K562 (cell line): ENCODE measurements at regions not wholly inside any gene's neighbourhood (a gene's known extent, or its start where the extent isn't known, plus 50 kb on each side); places are given as distances from the start of the nearest gene placed in this dataset.

Experiments
- CHD4 ChIP-seq: fragments of 200-600 bp; sonication (generic); IDR thresholded peaks from 3 replicates; pipeline ENCODE4 v1.6.1; 2012; ENCODE audit warnings: low read depth, mild to moderate bottlenecking, mixed read lengths, low read length, inconsistent platforms; ENCODE audit not compliant: insufficient read depth, insufficient replicate concordance, poor library complexity, severe bottlenecking
- ERF ChIP-seq: fragments of 450-650 bp; formaldehyde crosslinking; IDR thresholded peaks from 2 replicates; pipeline ENCODE4 v1.4.0; 2020; ENCODE audit warnings: mild to moderate bottlenecking, mixed read lengths
- FOXA1 ChIP-seq: fragments of 450-650 bp; IDR thresholded peaks from 2 replicates; pipeline ENCODE4 v1.6.1; 2016; ENCODE audit warnings: mild to moderate bottlenecking, borderline replicate concordance
- HNRNPH1 ChIP-seq: fragments of 200-400 bp; formaldehyde crosslinking; optimal IDR thresholded peaks from 2 replicates; pipeline ENCODE3; 2017; ENCODE audit warnings: low read depth, mild to moderate bottlenecking, low read length, moderate library complexity
- HNRNPK ChIP-seq: fragments of 200-400 bp; formaldehyde crosslinking; IDR thresholded peaks from one replicate; pipeline ENCODE4 v1.6.1; 2018; ENCODE audit warnings: mild to moderate bottlenecking, low read depth, low read length; ENCODE audit not compliant: poor library complexity, severe bottlenecking
- MEF2D ChIP-seq: conservative IDR thresholded peaks from 2 replicates; pipeline ENCODE4 v1.6.1; 2016; ENCODE audit warnings: low read depth, missing genetic modification characterization, missing compliant biosample characterization
- PCBP2 ChIP-seq: fragments of 200-400 bp; formaldehyde crosslinking; IDR thresholded peaks from 2 replicates; pipeline ENCODE4 v1.6.1; 2018; ENCODE audit warnings: low read length, low read depth, mild to moderate bottlenecking, moderate library complexity; ENCODE audit not compliant: poor library complexity, severe bottlenecking
- ZNF778 ChIP-seq: fragments of 450-650 bp; formaldehyde crosslinking; IDR thresholded peaks from 2 replicates; pipeline ENCODE4 v1.4.0; 2020; ENCODE audit warnings: mild to moderate bottlenecking, moderate library complexity
- TF ChIP-seq, protein P1 (sequence below): sonication (generic); formaldehyde crosslinking; IDR thresholded peaks from 2 replicates; pipeline ENCODE4 v1.8.1; 2022; ENCODE audit warnings: missing genetic modification reagents
- TF ChIP-seq, protein P2 (sequence below): fragments of 250-450 bp; sonication (Bioruptor Pico); IDR thresholded peaks from 2 replicates; pipeline ENCODE4 v1.4.0; 2020; ENCODE audit warnings: mild to moderate bottlenecking, moderate library complexity
- TF ChIP-seq, protein P3 (sequence below): fragments of 200-800 bp; sonication (Bioruptor generic); IDR thresholded peaks from 2 replicates; pipeline ENCODE4 v1.6.1; 2017; ENCODE audit warnings: missing genetic modification characterization, missing compliant biosample characterization

DNA sequence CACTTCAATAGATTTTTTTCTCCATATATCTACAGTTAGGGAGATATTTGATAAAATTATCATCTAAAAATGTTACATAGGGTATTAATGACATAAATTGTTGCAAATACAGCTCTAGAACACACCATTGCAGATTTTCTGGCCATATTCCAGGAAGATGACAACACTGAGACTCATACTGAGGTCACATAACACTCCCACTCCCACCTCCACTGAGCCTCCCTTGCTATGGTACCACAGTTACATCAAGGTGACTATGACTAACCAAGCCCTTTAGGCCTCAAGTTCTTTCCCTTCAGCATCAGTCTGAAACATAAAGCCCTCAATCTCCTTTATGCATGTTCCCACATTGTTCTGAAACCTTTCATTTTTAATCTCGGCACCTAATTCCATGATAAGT is 932.0 kb upstream of the IGFBP7 start (continued):
- TF ChIP-seq PCBP2, result no peak
- TF ChIP-seq, protein P1, sequence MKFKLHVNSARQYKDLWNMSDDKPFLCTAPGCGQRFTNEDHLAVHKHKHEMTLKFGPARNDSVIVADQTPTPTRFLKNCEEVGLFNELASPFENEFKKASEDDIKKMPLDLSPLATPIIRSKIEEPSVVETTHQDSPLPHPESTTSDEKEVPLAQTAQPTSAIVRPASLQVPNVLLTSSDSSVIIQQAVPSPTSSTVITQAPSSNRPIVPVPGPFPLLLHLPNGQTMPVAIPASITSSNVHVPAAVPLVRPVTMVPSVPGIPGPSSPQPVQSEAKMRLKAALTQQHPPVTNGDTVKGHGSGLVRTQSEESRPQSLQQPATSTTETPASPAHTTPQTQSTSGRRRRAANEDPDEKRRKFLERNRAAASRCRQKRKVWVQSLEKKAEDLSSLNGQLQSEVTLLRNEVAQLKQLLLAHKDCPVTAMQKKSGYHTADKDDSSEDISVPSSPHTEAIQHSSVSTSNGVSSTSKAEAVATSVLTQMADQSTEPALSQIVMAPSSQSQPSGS (CRISPR knock-in tag), result no peak
- TF ChIP-seq HNRNPH1, result no peak
- no peak for TF ChIP-seq FOXA1
- TF ChIP-seq HNRNPK, result no peak
- TF ChIP-seq MEF2D (tag), result no peak
- TF ChIP-seq ZNF778 (CRISPR knock-in tag), result no peak
- TF ChIP-seq ERF, result no peak
- TF ChIP-seq, protein P2, sequence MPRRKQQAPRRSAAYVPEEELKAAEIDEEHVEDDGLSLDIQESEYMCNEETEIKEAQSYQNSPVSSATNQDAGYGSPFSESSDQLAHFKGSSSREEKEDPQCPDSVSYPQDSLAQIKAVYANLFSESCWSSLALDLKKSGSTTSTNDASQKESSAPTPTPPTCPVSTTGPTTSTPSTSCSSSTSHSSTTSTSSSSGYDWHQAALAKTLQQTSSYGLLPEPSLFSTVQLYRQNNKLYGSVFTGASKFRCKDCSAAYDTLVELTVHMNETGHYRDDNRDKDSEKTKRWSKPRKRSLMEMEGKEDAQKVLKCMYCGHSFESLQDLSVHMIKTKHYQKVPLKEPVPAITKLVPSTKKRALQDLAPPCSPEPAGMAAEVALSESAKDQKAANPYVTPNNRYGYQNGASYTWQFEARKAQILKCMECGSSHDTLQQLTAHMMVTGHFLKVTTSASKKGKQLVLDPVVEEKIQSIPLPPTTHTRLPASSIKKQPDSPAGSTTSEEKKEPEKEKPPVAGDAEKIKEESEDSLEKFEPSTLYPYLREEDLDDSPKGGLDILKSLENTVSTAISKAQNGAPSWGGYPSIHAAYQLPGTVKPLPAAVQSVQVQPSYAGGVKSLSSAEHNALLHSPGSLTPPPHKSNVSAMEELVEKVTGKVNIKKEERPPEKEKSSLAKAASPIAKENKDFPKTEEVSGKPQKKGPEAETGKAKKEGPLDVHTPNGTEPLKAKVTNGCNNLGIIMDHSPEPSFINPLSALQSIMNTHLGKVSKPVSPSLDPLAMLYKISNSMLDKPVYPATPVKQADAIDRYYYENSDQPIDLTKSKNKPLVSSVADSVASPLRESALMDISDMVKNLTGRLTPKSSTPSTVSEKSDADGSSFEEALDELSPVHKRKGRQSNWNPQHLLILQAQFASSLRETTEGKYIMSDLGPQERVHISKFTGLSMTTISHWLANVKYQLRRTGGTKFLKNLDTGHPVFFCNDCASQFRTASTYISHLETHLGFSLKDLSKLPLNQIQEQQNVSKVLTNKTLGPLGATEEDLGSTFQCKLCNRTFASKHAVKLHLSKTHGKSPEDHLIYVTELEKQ, result no peak
- TF ChIP-seq, protein P3, sequence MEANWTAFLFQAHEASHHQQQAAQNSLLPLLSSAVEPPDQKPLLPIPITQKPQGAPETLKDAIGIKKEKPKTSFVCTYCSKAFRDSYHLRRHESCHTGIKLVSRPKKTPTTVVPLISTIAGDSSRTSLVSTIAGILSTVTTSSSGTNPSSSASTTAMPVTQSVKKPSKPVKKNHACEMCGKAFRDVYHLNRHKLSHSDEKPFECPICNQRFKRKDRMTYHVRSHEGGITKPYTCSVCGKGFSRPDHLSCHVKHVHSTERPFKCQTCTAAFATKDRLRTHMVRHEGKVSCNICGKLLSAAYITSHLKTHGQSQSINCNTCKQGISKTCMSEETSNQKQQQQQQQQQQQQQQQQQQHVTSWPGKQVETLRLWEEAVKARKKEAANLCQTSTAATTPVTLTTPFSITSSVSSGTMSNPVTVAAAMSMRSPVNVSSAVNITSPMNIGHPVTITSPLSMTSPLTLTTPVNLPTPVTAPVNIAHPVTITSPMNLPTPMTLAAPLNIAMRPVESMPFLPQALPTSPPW (CRISPR knock-in tag), result no peak
- no peak for TF ChIP-seq CHD4
